B cell (primary cell): ENCODE measurements at regions not wholly inside any gene's neighbourhood (a gene's known extent, or its start where the extent isn't known, plus 50 kb on each side); places are given as distances from the start of the nearest gene placed in this dataset.

Experiments
- EZH2 ChIP-seq: IDR thresholded peaks from 2 replicates; pipeline ENCODE4 v1.6.1; 2012; ENCODE audit warnings: borderline replicate concordance, low read depth, mild to moderate bottlenecking, moderate library complexity, low read length; ENCODE audit not compliant: insufficient read depth, poor library complexity, severe bottlenecking
- TF ChIP-seq, protein P1 (sequence below): fragments of 200-600 bp; IDR thresholded peaks from one replicate; pipeline ENCODE4 v1.8.0; 2022; ENCODE audit warnings: antibody characterized with exemption, mild to moderate bottlenecking

GRCh38 chr4:138078253-138078652 is 163.9 kb downstream of the SLC7A11 start:
- TF ChIP-seq, protein P1, sequence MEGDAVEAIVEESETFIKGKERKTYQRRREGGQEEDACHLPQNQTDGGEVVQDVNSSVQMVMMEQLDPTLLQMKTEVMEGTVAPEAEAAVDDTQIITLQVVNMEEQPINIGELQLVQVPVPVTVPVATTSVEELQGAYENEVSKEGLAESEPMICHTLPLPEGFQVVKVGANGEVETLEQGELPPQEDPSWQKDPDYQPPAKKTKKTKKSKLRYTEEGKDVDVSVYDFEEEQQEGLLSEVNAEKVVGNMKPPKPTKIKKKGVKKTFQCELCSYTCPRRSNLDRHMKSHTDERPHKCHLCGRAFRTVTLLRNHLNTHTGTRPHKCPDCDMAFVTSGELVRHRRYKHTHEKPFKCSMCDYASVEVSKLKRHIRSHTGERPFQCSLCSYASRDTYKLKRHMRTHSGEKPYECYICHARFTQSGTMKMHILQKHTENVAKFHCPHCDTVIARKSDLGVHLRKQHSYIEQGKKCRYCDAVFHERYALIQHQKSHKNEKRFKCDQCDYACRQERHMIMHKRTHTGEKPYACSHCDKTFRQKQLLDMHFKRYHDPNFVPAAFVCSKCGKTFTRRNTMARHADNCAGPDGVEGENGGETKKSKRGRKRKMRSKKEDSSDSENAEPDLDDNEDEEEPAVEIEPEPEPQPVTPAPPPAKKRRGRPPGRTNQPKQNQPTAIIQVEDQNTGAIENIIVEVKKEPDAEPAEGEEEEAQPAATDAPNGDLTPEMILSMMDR = no peak
- TF ChIP-seq EZH2 = no peak
